ENCODE measurements at regions not wholly inside any gene's neighbourhood (a gene's known extent, or its start where the extent isn't known, plus 50 kb on each side); places are given as distances from the start of the nearest gene placed in this dataset.

DNA sequence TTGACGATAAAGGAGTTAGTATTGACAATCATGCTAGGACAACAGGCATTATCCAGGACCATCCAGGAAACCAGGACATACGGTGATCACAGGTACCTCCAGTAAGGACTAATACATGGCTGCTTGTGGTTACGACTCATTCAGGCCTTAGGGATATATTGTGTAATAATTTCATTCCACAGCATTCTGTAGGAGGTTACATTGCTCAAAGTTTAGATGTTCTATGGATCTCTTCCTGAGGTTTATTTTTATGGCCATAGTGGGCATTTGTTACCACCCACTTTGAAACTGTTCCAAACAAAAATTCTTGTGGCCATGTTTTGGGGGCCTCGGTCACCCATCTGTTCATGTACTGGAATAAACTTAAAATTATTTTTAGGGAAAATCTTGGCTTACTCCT lies 431.6 kb downstream of the METTL4 start:
- no peaks in the 10 kb centered on the region for H3K36me3 ChIP-seq (ENCODE audit: control insufficient read depth, insufficient read depth, low read length)
- TF ChIP-seq, protein P1, sequence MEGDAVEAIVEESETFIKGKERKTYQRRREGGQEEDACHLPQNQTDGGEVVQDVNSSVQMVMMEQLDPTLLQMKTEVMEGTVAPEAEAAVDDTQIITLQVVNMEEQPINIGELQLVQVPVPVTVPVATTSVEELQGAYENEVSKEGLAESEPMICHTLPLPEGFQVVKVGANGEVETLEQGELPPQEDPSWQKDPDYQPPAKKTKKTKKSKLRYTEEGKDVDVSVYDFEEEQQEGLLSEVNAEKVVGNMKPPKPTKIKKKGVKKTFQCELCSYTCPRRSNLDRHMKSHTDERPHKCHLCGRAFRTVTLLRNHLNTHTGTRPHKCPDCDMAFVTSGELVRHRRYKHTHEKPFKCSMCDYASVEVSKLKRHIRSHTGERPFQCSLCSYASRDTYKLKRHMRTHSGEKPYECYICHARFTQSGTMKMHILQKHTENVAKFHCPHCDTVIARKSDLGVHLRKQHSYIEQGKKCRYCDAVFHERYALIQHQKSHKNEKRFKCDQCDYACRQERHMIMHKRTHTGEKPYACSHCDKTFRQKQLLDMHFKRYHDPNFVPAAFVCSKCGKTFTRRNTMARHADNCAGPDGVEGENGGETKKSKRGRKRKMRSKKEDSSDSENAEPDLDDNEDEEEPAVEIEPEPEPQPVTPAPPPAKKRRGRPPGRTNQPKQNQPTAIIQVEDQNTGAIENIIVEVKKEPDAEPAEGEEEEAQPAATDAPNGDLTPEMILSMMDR (IDR thresholded peaks at IDR 0.05; ENCODE audit: insufficient read depth in 1 of 2, low read depth in 1 of 2, low read length in 1 of 2, severe bottlenecking in 1 of 2, unreplicated experiment in 1 of 2) = no peak
- no peaks in the 10 kb centered on the region for H3K27me3 Mint-ChIP-seq (ENCODE audit: insufficient read depth, unreplicated experiment)
- H3K27me3 ChIP-seq (replicated peaks; ENCODE audit: control insufficient read depth, insufficient read depth, low read length) = no peaks in the 10 kb centered on the region
- no peaks in the 10 kb centered on the region for H3K9me3 ChIP-seq
- ChIA-PET CTCF (no interaction called here), POLR2A (no interaction called here)
- H3K27ac Mint-ChIP-seq (ENCODE audit: unreplicated experiment) = no peak overlapping the region
- H3K4me1 ChIP-seq = no peaks in the 10 kb centered on the region; the same call in 1 of the 2 replicates
- H3K36me3 Mint-ChIP-seq (ENCODE audit: insufficient read depth, unreplicated experiment) = no peaks in the 10 kb centered on the region
- peaks cover 5% of the 10 kb centered on the region for H3K4me1 Mint-ChIP-seq (ENCODE audit: low read depth, unreplicated experiment)
- intact Hi-C loops (cut with micrococcal nuclease; ENCODE audit: unreplicated experiment) = no loop called here
- no TSS peak for BruUV-seq (replicated peaks)
- H3K4me3 Mint-ChIP-seq (ENCODE audit: unreplicated experiment) = no peak overlapping the region
- H3K4me3 ChIP-seq (ENCODE audit: low read depth, low read length) = no peak overlapping the region
- DNase-seq = no peak
- no peaks in the 10 kb centered on the region for H3K9me3 Mint-ChIP-seq (ENCODE audit: unreplicated experiment)

DNA sequence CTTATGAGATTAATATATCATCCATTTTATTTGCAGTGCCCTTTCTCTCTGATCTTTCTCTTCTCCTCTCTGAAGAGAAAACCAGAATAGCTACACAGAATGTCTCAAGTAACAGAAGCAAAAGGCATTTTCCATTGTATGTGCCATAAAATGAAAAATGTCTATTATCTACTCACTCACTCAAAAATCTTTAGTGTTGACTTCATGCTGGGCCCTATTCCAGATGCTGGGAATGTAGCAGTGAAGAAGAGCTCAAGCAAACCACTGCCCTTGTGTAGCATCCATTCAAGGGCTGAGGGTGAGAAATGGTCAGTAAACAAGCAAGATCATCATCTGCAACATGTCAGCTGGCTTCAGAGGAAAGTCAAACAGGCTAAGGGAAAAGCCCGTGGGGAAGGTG lies 427.7 kb downstream of the METTL4 start:
- intact Hi-C loops (cut with micrococcal nuclease; ENCODE audit: unreplicated experiment) = no loop called here

DNA sequence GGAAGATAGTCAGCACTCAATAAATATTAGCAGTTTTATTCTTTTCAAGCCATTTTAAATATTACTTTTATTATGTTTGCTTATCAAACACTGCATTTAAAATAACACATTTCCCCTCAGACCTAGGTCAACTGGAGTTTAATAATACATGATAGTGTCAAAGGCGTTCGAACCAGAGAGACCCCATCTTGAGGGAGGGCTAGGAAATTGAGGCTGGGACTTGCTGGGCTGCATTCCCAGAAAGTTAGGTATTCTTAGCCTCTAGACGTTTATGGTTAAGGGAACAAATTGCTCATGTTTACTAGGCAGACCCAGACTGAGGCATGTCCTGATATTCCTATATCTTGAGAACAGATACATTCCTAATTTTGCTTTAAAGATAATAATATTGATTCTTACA lies 426.5 kb downstream of the METTL4 start:
- no peak for DNase-seq
- intact Hi-C loops (cut with micrococcal nuclease; ENCODE audit: unreplicated experiment) = no loop called here
- Mint-ChIP-seq H3K36me3 (ENCODE audit: insufficient read depth, unreplicated experiment) (no peaks in the 10 kb centered on the region), H3K27me3 (ENCODE audit: insufficient read depth, unreplicated experiment) (no peaks in the 10 kb centered on the region), H3K9me3 (ENCODE audit: unreplicated experiment) (no peaks in the 10 kb centered on the region), H3K27ac (ENCODE audit: unreplicated experiment) (no peak overlapping the region), H3K4me1 (ENCODE audit: low read depth, unreplicated experiment) (no peaks in the 10 kb centered on the region), H3K4me3 (ENCODE audit: unreplicated experiment) (no peak overlapping the region)
- no TSS peak for BruUV-seq (replicated peaks)
- Histone ChIP-seq H3K4me1 (no peaks in the 10 kb centered on the region; the same call in 1 of the 2 replicates), H3K4me3 (ENCODE audit: low read depth, low read length) (no peak overlapping the region), H3K27me3 (replicated peaks; ENCODE audit: control insufficient read depth, insufficient read depth, low read length) (no peaks in the 10 kb centered on the region), H3K9me3 (no peaks in the 10 kb centered on the region), H3K36me3 (ENCODE audit: control insufficient read depth, insufficient read depth, low read length) (no peaks in the 10 kb centered on the region)
- TF ChIP-seq, protein P1 (IDR thresholded peaks at IDR 0.05; ENCODE audit: insufficient read depth in 1 of 2, low read depth in 1 of 2, low read length in 1 of 2, severe bottlenecking in 1 of 2, unreplicated experiment in 1 of 2) = no peak
- POLR2A ChIA-PET = no interaction called here
- CTCF ChIA-PET = no interaction called here

More for the DNA sequence above, 427.7 kb downstream of the METTL4 start:
- BruUV-seq (replicated peaks) = no TSS peak
- no peak overlapping the region for H3K27ac Mint-ChIP-seq (ENCODE audit: unreplicated experiment)
- DNase-seq = no peak
- Histone ChIP-seq H3K4me1 (no peaks in the 10 kb centered on the region; the same call in 1 of the 2 replicates), H3K9me3 (no peaks in the 10 kb centered on the region), H3K36me3 (ENCODE audit: control insufficient read depth, insufficient read depth, low read length) (no peaks in the 10 kb centered on the region), H3K4me3 (ENCODE audit: low read depth, low read length) (no peak overlapping the region), H3K27me3 (replicated peaks; ENCODE audit: control insufficient read depth, insufficient read depth, low read length) (no peaks in the 10 kb centered on the region)
- no peaks in the 10 kb centered on the region for H3K4me1 Mint-ChIP-seq (ENCODE audit: low read depth, unreplicated experiment)
- H3K9me3 Mint-ChIP-seq (ENCODE audit: unreplicated experiment) = no peaks in the 10 kb centered on the region
- H3K4me3 Mint-ChIP-seq (ENCODE audit: unreplicated experiment) = no peak overlapping the region
- TF ChIP-seq, protein P1 (IDR thresholded peaks at IDR 0.05; ENCODE audit: insufficient read depth in 1 of 2, low read depth in 1 of 2, low read length in 1 of 2, severe bottlenecking in 1 of 2, unreplicated experiment in 1 of 2) = no peak
- no peaks in the 10 kb centered on the region for H3K36me3 Mint-ChIP-seq (ENCODE audit: insufficient read depth, unreplicated experiment)
- ChIA-PET POLR2A (no interaction called here), CTCF (no interaction called here)
- no peaks in the 10 kb centered on the region for H3K27me3 Mint-ChIP-seq (ENCODE audit: insufficient read depth, unreplicated experiment)

Measured in Caco-2 (cell line).